Astrocyte (in vitro differentiated cells and primary cell): ENCODE measurements at regions not wholly inside any gene's neighbourhood (a gene's known extent, or its start where the extent isn't known, plus 50 kb on each side); places are given as distances from the start of the nearest gene placed in this dataset.

Experiments used
- DNase-seq: peaks from one replicate; pipeline ENCODE4 v3.0.0-alpha.2; 2010; ENCODE audit warnings: low read depth
- FAIRE-seq: peaks from 2 replicates; lab custom pipeline; 2011; peaks lifted over from hg19 to GRCh38; lab: Jason Lieb, UNC
- H2AFZ ChIP-seq: 2 replicates; pipeline ENCODE4 v1.6.0; 2012; ENCODE audit warnings: low read depth, low read length, inconsistent platforms
- H3K27ac ChIP-seq: 2 replicates; pipeline ENCODE4 v1.5.1; 2011; ENCODE audit warnings: low read depth, low read length, inconsistent platforms
- H3K27me3 ChIP-seq: 2 replicates; pipeline ENCODE4 v1.6.0; 2011; ENCODE audit warnings: low read length, inconsistent platforms; ENCODE audit not compliant: insufficient read depth
- H3K36me3 ChIP-seq: 2 replicates; pipeline ENCODE4 v1.5.1; 2011; ENCODE audit warnings: low read length, inconsistent platforms; ENCODE audit not compliant: insufficient read depth
- H3K4me1 ChIP-seq: 2 replicates; pipeline ENCODE4 v1.5.1; 2011; ENCODE audit warnings: low read length, inconsistent platforms; ENCODE audit not compliant: insufficient read depth
- H3K4me2 ChIP-seq: 2 replicates; pipeline ENCODE4 v1.6.0; 2012; ENCODE audit warnings: low read length, inconsistent platforms
- H3K4me3 ChIP-seq: 2 replicates; pipeline ENCODE4 v1.5.1; 2011; ENCODE audit warnings: low read depth, mild to moderate bottlenecking, low read length, inconsistent platforms; ENCODE audit not compliant: insufficient read depth
- H3K79me2 ChIP-seq: 2 replicates; pipeline ENCODE4 v1.6.0; 2012; ENCODE audit warnings: mild to moderate bottlenecking, low read length, inconsistent platforms; ENCODE audit not compliant: insufficient read depth
- H3K9ac ChIP-seq: 2 replicates; pipeline ENCODE4 v1.6.0; 2012; ENCODE audit warnings: mild to moderate bottlenecking, low read length, inconsistent platforms
- H3K9me3 ChIP-seq: 2 replicates; pipeline ENCODE4 v1.5.1; 2012; ENCODE audit warnings: low read depth, mild to moderate bottlenecking, low read length, inconsistent platforms; ENCODE audit not compliant: insufficient read depth
- H4K20me1 ChIP-seq: 2 replicates; pipeline ENCODE4 v1.6.0; 2012; ENCODE audit warnings: low read length, inconsistent platforms; ENCODE audit not compliant: insufficient read depth
- H3K27ac Mint-ChIP-seq: one replicate; pipeline ENCODE4 v1.8.0; 2021; ENCODE audit warnings: mild to moderate bottlenecking, mixed read lengths; ENCODE audit not compliant: unreplicated experiment
- H3K27me3 Mint-ChIP-seq: one replicate; pipeline ENCODE4 v1.8.0; 2021; ENCODE audit warnings: low read depth, mixed read lengths; ENCODE audit not compliant: unreplicated experiment
- H3K36me3 Mint-ChIP-seq: one replicate; pipeline ENCODE4 v1.8.0; 2021; ENCODE audit warnings: low read depth, mixed read lengths; ENCODE audit not compliant: unreplicated experiment
- H3K4me1 Mint-ChIP-seq: one replicate; pipeline ENCODE4 v1.8.0; 2021; ENCODE audit warnings: low read depth, mixed read lengths; ENCODE audit not compliant: unreplicated experiment
- H3K4me3 Mint-ChIP-seq: one replicate; pipeline ENCODE4 v1.8.0; 2021; ENCODE audit warnings: mild to moderate bottlenecking, moderate library complexity, mixed read lengths; ENCODE audit not compliant: unreplicated experiment
- H3K9me3 Mint-ChIP-seq: one replicate; pipeline ENCODE4 v1.8.0; 2021; ENCODE audit warnings: mild to moderate bottlenecking, mixed read lengths; ENCODE audit not compliant: unreplicated experiment
- EZH2 ChIP-seq: IDR thresholded peaks from 2 replicates; pipeline ENCODE4 v1.6.1; 2012; ENCODE audit warnings: mild to moderate bottlenecking, low read length, inconsistent platforms; ENCODE audit not compliant: insufficient read depth
- TF ChIP-seq, protein P1 (sequence below): IDR thresholded peaks from 2 replicates; pipeline ENCODE4 v1.5.1; 2011; ENCODE audit warnings: low read depth, mild to moderate bottlenecking, inconsistent platforms, low read length, moderate library complexity; ENCODE audit not compliant: insufficient read depth

DNA sequence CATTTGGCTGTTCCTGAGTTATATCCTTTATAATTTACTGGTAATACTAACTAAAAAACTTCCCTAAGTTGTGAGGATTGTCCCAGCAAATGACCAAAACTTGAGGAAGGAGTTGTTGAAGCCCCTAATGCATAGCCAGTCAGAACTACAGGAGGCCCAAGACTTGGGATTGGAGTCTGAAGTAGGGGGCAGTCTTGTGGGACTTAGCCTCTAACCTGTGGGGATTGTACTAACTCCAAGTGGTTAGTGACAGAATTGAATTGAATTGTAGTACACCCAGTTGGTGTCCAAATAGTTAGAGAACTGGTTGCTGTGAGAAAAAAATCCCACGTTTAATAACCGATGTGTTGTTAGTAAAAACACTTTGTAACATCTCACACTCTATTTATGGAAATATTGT, 1506.3 kb downstream of the ADGRL3 start:
- no peaks in the 10 kb centered on the region for H4K20me1 ChIP-seq
- no peaks in the 10 kb centered on the region for H3K79me2 ChIP-seq
- DNase-seq = no peak
- no peak overlapping the region for H3K4me3 ChIP-seq
- no peak overlapping the region for H3K4me3 Mint-ChIP-seq
- no peak overlapping the region for H2AFZ ChIP-seq
- H3K27ac Mint-ChIP-seq = no peak overlapping the region
- TF ChIP-seq, protein P1, sequence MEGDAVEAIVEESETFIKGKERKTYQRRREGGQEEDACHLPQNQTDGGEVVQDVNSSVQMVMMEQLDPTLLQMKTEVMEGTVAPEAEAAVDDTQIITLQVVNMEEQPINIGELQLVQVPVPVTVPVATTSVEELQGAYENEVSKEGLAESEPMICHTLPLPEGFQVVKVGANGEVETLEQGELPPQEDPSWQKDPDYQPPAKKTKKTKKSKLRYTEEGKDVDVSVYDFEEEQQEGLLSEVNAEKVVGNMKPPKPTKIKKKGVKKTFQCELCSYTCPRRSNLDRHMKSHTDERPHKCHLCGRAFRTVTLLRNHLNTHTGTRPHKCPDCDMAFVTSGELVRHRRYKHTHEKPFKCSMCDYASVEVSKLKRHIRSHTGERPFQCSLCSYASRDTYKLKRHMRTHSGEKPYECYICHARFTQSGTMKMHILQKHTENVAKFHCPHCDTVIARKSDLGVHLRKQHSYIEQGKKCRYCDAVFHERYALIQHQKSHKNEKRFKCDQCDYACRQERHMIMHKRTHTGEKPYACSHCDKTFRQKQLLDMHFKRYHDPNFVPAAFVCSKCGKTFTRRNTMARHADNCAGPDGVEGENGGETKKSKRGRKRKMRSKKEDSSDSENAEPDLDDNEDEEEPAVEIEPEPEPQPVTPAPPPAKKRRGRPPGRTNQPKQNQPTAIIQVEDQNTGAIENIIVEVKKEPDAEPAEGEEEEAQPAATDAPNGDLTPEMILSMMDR = no peak
- TF ChIP-seq EZH2 = no peak
- H3K27me3 ChIP-seq = no peaks in the 10 kb centered on the region
- H3K4me1 Mint-ChIP-seq = peaks cover 4% of the 10 kb centered on the region
- no peaks in the 10 kb centered on the region for H3K27me3 Mint-ChIP-seq
- no peaks in the 10 kb centered on the region for H3K36me3 ChIP-seq
- no peak for FAIRE-seq
- no peak overlapping the region for H3K4me2 ChIP-seq
- no peak overlapping the region for H3K9ac ChIP-seq
- no peaks in the 10 kb centered on the region for H3K9me3 Mint-ChIP-seq
- no peaks in the 10 kb centered on the region for H3K4me1 ChIP-seq
- H3K27ac ChIP-seq = no peak overlapping the region
- no peaks in the 10 kb centered on the region for H3K9me3 ChIP-seq
- no peaks in the 10 kb centered on the region for H3K36me3 Mint-ChIP-seq

DNA sequence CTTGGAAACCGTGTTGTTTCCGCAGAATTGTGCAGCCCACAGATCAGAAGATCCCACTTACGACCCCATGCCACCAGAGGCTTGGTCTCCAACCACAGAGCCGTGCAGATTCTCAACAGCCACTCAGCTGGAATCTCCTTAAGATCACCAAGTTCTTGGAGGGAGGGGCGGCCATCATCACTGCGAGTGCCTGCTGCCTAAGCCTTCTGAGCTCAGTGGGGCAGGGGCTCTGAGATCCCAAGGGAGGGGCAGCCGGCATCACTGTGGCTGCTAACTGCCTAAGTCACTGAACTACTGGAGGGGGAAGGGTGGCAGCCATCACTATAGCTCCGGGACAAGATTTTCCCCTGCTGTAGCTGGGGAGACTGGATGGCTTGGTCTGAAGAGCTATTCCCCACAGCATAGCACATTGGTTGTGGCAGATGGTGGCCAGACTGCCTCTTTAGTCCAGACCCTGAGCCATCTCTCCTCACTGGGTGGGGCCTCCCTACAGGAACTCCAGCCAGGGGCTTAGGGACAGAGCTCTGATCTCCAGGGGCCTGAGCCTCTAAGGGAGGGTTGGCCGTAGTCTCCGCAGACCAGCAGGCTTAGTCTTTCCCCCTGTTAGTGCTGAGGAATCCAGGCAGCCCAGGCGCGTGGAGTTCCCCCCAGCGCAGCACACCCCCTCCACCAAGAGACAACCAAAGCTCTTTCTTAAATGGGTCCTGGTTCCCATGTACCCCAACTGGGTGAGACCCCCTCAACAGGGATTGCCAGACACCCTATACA, 1483.9 kb downstream of the ADGRL3 start:
- Mint-ChIP-seq H3K36me3 (no peaks in the 10 kb centered on the region), H3K27me3 (no peaks in the 10 kb centered on the region), H3K4me1 (no peaks in the 10 kb centered on the region), H3K4me3 (no peak overlapping the region), H3K9me3 (peaks cover 5% of the 10 kb centered on the region), H3K27ac (no peak overlapping the region)
- no peaks in the 10 kb centered on the region for H4K20me1 ChIP-seq
- TF ChIP-seq, protein P1 = no peak
- no peak for TF ChIP-seq EZH2
- DNase-seq = no peak
- no peak overlapping the region for H2AFZ ChIP-seq
- no peak overlapping the region for H3K4me3 ChIP-seq
- FAIRE-seq = no peak
- H3K27me3 ChIP-seq = no peaks in the 10 kb centered on the region
- no peak overlapping the region for H3K9ac ChIP-seq
- H3K36me3 ChIP-seq = no peaks in the 10 kb centered on the region
- no peaks in the 10 kb centered on the region for H3K9me3 ChIP-seq
- no peak overlapping the region for H3K4me2 ChIP-seq
- no peak overlapping the region for H3K27ac ChIP-seq
- no peaks in the 10 kb centered on the region for H3K79me2 ChIP-seq
- no peaks in the 10 kb centered on the region for H3K4me1 ChIP-seq

DNA sequence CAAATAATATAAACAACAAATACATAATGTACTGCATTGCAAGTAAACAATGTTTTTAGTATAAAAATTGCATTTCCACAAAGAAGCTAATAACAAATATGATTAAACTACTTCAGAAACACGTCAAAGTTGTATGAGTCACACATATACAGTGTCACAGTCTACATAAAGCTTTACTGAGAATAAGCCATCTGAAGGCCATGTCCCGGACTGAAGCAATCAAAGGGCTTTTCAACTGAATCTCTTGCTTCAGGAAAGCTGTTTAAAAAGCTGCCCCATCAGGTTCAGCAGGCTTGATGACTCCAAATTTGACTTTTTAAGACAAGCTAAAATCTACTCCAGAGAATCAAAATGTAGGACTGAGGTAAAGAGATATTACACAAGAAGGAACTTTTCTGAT, 1476.8 kb downstream of the ADGRL3 start:
- DNase-seq (no peak), FAIRE-seq (no peak)
- Histone ChIP-seq H3K27ac (no peak overlapping the region), H3K9ac (no peak overlapping the region), H3K4me2 (no peak overlapping the region), H3K4me3 (no peak overlapping the region), H3K9me3 (no peaks in the 10 kb centered on the region), H2AFZ (no peak overlapping the region), H4K20me1 (no peaks in the 10 kb centered on the region), H3K27me3 (no peaks in the 10 kb centered on the region), H3K4me1 (no peaks in the 10 kb centered on the region), H3K36me3 (no peaks in the 10 kb centered on the region), H3K79me2 (no peaks in the 10 kb centered on the region)
- Mint-ChIP-seq H3K9me3 (no peaks in the 10 kb centered on the region), H3K4me3 (no peak overlapping the region), H3K27me3 (no peaks in the 10 kb centered on the region), H3K36me3 (no peaks in the 10 kb centered on the region), H3K4me1 (no peaks in the 10 kb centered on the region), H3K27ac (no peak overlapping the region)
- TF ChIP-seq EZH2 = no peak
- TF ChIP-seq, protein P1 = no peak
